ENCODE measurements at regions not wholly inside any gene's neighbourhood (a gene's known extent, or its start where the extent isn't known, plus 50 kb on each side); places are given as distances from the start of the nearest gene placed in this dataset.

GRCh38 chr1:30465096-30465495, 258.3 kb downstream of the MATN1 start:
- TF ChIP-seq SIN3A (IDR thresholded peaks at IDR 0.05; ENCODE audit: borderline replicate concordance, insufficient read depth, low read length), result no peak
- TF ChIP-seq, protein P1, sequence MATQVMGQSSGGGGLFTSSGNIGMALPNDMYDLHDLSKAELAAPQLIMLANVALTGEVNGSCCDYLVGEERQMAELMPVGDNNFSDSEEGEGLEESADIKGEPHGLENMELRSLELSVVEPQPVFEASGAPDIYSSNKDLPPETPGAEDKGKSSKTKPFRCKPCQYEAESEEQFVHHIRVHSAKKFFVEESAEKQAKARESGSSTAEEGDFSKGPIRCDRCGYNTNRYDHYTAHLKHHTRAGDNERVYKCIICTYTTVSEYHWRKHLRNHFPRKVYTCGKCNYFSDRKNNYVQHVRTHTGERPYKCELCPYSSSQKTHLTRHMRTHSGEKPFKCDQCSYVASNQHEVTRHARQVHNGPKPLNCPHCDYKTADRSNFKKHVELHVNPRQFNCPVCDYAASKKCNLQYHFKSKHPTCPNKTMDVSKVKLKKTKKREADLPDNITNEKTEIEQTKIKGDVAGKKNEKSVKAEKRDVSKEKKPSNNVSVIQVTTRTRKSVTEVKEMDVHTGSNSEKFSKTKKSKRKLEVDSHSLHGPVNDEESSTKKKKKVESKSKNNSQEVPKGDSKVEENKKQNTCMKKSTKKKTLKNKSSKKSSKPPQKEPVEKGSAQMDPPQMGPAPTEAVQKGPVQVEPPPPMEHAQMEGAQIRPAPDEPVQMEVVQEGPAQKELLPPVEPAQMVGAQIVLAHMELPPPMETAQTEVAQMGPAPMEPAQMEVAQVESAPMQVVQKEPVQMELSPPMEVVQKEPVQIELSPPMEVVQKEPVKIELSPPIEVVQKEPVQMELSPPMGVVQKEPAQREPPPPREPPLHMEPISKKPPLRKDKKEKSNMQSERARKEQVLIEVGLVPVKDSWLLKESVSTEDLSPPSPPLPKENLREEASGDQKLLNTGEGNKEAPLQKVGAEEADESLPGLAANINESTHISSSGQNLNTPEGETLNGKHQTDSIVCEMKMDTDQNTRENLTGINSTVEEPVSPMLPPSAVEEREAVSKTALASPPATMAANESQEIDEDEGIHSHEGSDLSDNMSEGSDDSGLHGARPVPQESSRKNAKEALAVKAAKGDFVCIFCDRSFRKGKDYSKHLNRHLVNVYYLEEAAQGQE (IDR thresholded peaks at IDR 0.05; ENCODE audit: insufficient read depth in 1 of 2, low read depth in 2 of 2, low read length in 2 of 2), result no peak
- no peak for TF ChIP-seq POLR2AphosphoS5 (IDR thresholded peaks at IDR 0.05; ENCODE audit: low read depth, low read length)
- no peak for TF ChIP-seq TAF1 (IDR thresholded peaks at IDR 0.05; ENCODE audit: borderline replicate concordance, insufficient read depth, low read length)

Data from PFSK-1 (cell line).